ENCODE measurements at regions not wholly inside any gene's neighbourhood (a gene's known extent, or its start where the extent isn't known, plus 50 kb on each side); places are given as distances from the start of the nearest gene placed in this dataset.

DNA sequence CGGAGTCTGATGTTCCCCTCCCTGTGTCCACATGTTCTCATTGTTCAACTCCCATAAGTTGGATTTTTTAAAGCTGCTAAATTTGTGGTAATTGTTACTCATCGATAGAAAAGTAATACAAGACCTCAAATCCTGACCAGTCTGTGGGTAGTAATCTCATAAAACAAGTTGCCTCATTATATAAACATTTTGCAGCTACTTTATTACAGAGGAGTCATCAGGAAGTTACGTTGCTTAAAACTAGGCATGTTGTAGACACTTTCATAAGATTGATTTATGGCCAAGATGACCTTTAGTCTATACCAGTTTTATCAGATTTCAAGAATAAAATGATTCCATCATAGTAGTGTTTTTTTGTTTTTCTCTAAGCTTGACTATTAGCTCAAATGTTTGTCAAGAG lies 208.8 kb downstream of the GIPC2 start (continued):
- TF ChIP-seq CTCF (IDR thresholded peaks at IDR 0.05 in 2 of 3, conservative IDR thresholded peaks at IDR 0.05 in 1 of 3; ENCODE audit: borderline replicate concordance in 1 of 3, insufficient read depth in 1 of 3, low read depth in 2 of 3, low read length in 2 of 3) (no peak), EGR1 (IDR thresholded peaks at IDR 0.05; ENCODE audit: low read depth) (no peak), ZFX (IDR thresholded peaks at IDR 0.05) (no peak), SRF (IDR thresholded peaks at IDR 0.05; ENCODE audit: low read depth) (no peak), ZBTB33 (IDR thresholded peaks at IDR 0.05; ENCODE audit: extremely low read depth, insufficient replicate concordance, low read length) (no peak), TCF7L2 (IDR thresholded peaks at IDR 0.05; ENCODE audit: borderline replicate concordance, extremely low read depth, insufficient read depth, insufficient read length) (no peak), ELF1 (IDR thresholded peaks at IDR 0.05; ENCODE audit: borderline replicate concordance, low read depth) (no peak)

DNA sequence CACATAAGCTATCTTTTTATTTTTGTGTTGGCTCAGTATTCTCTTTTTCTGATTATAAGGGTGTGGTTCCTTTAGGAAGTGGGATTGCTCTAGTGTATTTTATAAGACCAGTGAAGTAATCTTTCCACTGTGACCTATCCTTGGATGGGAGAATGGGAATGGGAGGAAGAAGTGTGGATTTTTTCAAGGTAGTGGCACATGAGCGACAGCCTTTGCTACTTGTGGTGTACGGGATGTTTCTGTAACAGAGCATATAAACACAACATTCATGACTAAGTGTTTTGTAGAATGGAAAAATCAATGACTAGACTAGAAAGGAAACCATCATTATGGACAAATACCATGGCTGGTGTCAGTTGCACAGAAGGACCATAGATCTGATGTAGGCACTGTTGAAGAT lies 209.6 kb downstream of the GIPC2 start:
- TF ChIP-seq EZH2phosphoT487 (IDR thresholded peaks at IDR 0.05; ENCODE audit: borderline replicate concordance) (no peak), SP1 (IDR thresholded peaks at IDR 0.05; ENCODE audit: low read depth) (no peak), ZNF274 (IDR thresholded peaks at IDR 0.05; ENCODE audit: low read depth, low read length) (no peak), POLR2AphosphoS5 (IDR thresholded peaks at IDR 0.05; ENCODE audit: low read depth, low read length) (no peak), CEBPB (IDR thresholded peaks at IDR 0.05; ENCODE audit: low read depth) (no peak), RAD21 (IDR thresholded peaks at IDR 0.05; ENCODE audit: low read depth) (no peak), ATF3 (IDR thresholded peaks at IDR 0.05) (no peak), ZFX (IDR thresholded peaks at IDR 0.05) (no peak), FOSL1 (IDR thresholded peaks at IDR 0.05; ENCODE audit: low read depth) (no peak), ZBTB33 (IDR thresholded peaks at IDR 0.05; ENCODE audit: extremely low read depth, insufficient replicate concordance, low read length) (no peak)
- ChIA-PET CTCF (no interaction called here), POLR2A (no interaction called here), RAD21 (ENCODE audit: low non-redundant PET in 1 of 2, low total read pairs in 2 of 2, uncharacterized antibody in 2 of 2, unreplicated experiment in 2 of 2) (no interaction called here)
- H3K27ac ChIP-seq (ENCODE audit: low read depth, low read length): no peak overlapping the region
- H3K4me1 ChIP-seq (ENCODE audit: control insufficient read depth in 1 of 2, insufficient read depth in 2 of 2, low read length in 2 of 2): no peaks in the 10 kb centered on the region
- H3K9me2 ChIP-seq (ENCODE audit: insufficient read depth): 0 out of 2 replicates have a peak, but pooled peaks cover 2% of the 10 kb centered on the region
- H3K36me3 ChIP-seq (ENCODE audit: control insufficient read depth in 1 of 2, insufficient read depth in 2 of 2, low read length in 2 of 2): no peaks in the 10 kb centered on the region
- BruUV-seq (replicated peaks): no TSS peak
- no peak overlapping the region for H3K4me3 ChIP-seq (replicated peaks in 1 of 2; ENCODE audit: low read depth in 1 of 2, low read length in 2 of 2)
- no peak overlapping the region for H3K4me2 ChIP-seq (ENCODE audit: low read length)
- no peak overlapping the region for H2AFZ ChIP-seq (ENCODE audit: low read depth, low read length, poor library complexity, severe bottlenecking)
- no peaks in the 10 kb centered on the region for H3K27me3 ChIP-seq (ENCODE audit: insufficient read depth, low read length)
- ATAC-seq: no peak
- H3K9me3 ChIP-seq (ENCODE audit: control insufficient read depth in 1 of 2, insufficient read depth in 1 of 2, low read depth in 1 of 2, low read length in 2 of 2): no peaks in the 10 kb centered on the region
- intact Hi-C loops (cut with micrococcal nuclease): no loop called here
- H3K9ac ChIP-seq (ENCODE audit: low read length): no peak overlapping the region
- H4K20me1 ChIP-seq (ENCODE audit: insufficient read depth): no peaks in the 10 kb centered on the region
- H3K79me2 ChIP-seq (ENCODE audit: insufficient read depth, low read length): no peaks in the 10 kb centered on the region
- no peak for DNase-seq (ENCODE audit: low read depth, low spot score)

Data from HCT116 (cell line).